HL-60 (cell line): ENCODE measurements at regions not wholly inside any gene's neighbourhood (a gene's known extent, or its start where the extent isn't known, plus 50 kb on each side); places are given as distances from the start of the nearest gene placed in this dataset.

Experiments
- DNase-seq, 2 experiments: peaks; one replicate each; pipeline ENCODE4 v3.0.0-alpha.2; 2010 to 2020; ENCODE audit warnings: low read depth in 1 of 2, low spot score in 1 of 2
- H3K27ac ChIP-seq: fragments of 250-450 bp; sonication (Bioruptor Pico); replicated peaks from 2 replicates; pipeline ENCODE4 v1.5.1; 2020; ENCODE audit warnings: mild to moderate bottlenecking, moderate library complexity
- H3K27me3 ChIP-seq: fragments of 250-450 bp; sonication (Bioruptor Pico); 2 replicates; pipeline ENCODE4 v1.5.1; 2021; ENCODE audit warnings: mild to moderate bottlenecking, moderate library complexity; ENCODE audit not compliant: insufficient read depth, poor library complexity, severe bottlenecking
- H3K4me3 ChIP-seq: replicated peaks from 2 replicates; pipeline ENCODE4 v1.5.1; 2011; ENCODE audit warnings: mild to moderate bottlenecking, control low read depth, low read length; ENCODE audit not compliant: insufficient read depth
- GABPA ChIP-seq: IDR thresholded peaks from 2 replicates; pipeline ENCODE4 v1.6.1; 2012; ENCODE audit warnings: low read depth
- POLR2AphosphoS5 ChIP-seq: IDR thresholded peaks from 2 replicates; pipeline ENCODE4 v1.6.1; 2012; ENCODE audit warnings: low read depth
- SPI1 ChIP-seq: IDR thresholded peaks from 2 replicates; pipeline ENCODE4 v1.6.1; 2012; ENCODE audit warnings: low read depth, mild to moderate bottlenecking, borderline replicate concordance
- TF ChIP-seq, protein P1 (sequence below): IDR thresholded peaks from one replicate; pipeline ENCODE4 v1.5.1; 2011; ENCODE audit warnings: low read length, control low read depth, inconsistent platforms; ENCODE audit not compliant: insufficient read depth
- TF ChIP-seq, protein P2 (sequence below): IDR thresholded peaks from 2 replicates; pipeline ENCODE4 v1.6.1; 2012; ENCODE audit warnings: low read depth; ENCODE audit not compliant: insufficient replicate concordance

DNA sequence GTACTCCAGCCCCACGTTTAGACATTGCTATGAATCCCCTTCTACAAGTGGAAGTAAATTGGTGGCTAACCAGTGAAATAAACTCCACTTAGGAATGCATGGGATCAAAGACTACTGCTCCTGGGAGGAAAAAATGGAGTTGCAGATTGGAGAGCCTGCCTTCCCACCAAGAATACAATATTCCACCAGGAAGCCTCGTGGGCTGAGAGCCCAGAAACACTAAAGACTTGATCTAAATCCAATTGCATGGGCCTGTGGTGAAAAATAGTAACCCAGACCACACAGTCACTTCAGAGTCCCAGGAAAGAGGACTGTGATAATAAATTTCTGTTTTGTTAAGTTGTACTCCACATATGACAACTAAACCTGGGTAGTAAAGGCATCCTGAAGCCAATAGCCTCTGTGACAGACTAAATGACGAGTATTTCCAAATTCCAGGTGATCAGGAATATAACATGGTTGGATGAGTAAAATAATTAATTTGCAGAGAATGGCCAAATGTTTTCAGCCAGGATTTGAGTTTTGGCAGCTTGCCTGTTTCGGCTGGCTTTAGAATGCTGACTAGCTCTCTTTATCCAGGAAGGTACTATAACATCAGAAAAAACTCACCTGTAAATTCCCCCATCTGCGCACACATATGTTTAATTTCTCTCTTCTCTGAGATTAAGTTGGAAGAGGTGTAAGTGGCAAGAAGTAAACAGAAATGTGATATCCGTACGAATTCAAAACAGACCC, 480.3 kb downstream of the LIG4 start:
- no peak overlapping the region for H3K4me3 ChIP-seq
- H3K27ac ChIP-seq = no peak overlapping the region
- no peak for DNase-seq
- H3K27me3 ChIP-seq = no peaks in the 10 kb centered on the region
- TF ChIP-seq SPI1 (no peak), GABPA (no peak), POLR2AphosphoS5 (no peak)
- TF ChIP-seq, protein P1, sequence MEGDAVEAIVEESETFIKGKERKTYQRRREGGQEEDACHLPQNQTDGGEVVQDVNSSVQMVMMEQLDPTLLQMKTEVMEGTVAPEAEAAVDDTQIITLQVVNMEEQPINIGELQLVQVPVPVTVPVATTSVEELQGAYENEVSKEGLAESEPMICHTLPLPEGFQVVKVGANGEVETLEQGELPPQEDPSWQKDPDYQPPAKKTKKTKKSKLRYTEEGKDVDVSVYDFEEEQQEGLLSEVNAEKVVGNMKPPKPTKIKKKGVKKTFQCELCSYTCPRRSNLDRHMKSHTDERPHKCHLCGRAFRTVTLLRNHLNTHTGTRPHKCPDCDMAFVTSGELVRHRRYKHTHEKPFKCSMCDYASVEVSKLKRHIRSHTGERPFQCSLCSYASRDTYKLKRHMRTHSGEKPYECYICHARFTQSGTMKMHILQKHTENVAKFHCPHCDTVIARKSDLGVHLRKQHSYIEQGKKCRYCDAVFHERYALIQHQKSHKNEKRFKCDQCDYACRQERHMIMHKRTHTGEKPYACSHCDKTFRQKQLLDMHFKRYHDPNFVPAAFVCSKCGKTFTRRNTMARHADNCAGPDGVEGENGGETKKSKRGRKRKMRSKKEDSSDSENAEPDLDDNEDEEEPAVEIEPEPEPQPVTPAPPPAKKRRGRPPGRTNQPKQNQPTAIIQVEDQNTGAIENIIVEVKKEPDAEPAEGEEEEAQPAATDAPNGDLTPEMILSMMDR = no peak
- TF ChIP-seq, protein P2, sequence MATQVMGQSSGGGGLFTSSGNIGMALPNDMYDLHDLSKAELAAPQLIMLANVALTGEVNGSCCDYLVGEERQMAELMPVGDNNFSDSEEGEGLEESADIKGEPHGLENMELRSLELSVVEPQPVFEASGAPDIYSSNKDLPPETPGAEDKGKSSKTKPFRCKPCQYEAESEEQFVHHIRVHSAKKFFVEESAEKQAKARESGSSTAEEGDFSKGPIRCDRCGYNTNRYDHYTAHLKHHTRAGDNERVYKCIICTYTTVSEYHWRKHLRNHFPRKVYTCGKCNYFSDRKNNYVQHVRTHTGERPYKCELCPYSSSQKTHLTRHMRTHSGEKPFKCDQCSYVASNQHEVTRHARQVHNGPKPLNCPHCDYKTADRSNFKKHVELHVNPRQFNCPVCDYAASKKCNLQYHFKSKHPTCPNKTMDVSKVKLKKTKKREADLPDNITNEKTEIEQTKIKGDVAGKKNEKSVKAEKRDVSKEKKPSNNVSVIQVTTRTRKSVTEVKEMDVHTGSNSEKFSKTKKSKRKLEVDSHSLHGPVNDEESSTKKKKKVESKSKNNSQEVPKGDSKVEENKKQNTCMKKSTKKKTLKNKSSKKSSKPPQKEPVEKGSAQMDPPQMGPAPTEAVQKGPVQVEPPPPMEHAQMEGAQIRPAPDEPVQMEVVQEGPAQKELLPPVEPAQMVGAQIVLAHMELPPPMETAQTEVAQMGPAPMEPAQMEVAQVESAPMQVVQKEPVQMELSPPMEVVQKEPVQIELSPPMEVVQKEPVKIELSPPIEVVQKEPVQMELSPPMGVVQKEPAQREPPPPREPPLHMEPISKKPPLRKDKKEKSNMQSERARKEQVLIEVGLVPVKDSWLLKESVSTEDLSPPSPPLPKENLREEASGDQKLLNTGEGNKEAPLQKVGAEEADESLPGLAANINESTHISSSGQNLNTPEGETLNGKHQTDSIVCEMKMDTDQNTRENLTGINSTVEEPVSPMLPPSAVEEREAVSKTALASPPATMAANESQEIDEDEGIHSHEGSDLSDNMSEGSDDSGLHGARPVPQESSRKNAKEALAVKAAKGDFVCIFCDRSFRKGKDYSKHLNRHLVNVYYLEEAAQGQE = no peak

DNA sequence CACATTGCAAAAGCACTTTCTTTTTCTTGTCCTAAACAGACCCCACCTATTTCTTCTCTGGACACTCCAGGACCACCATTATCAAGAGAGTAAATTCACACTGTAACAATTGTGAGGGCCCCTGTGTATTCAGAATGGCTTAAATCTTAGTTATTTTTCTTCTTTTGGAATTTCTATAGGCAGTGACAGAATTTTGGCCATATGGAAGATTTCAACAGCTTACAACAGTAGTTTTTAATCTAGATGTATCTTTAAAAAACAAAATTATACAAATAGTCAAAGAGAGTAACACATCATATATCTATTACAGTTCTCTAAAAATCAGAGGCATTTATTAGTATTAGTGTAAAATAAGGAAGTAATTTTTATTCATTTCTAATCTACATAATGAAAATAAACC, 482.1 kb downstream of the LIG4 start:
- Histone ChIP-seq H3K27me3 (no peaks in the 10 kb centered on the region), H3K27ac (no peak overlapping the region), H3K4me3 (no peak overlapping the region)
- DNase-seq = no peak
- TF ChIP-seq, protein P2 = no peak
- no peak for TF ChIP-seq GABPA
- no peak for TF ChIP-seq SPI1
- no peak for TF ChIP-seq POLR2AphosphoS5
- TF ChIP-seq, protein P1 = no peak

DNA sequence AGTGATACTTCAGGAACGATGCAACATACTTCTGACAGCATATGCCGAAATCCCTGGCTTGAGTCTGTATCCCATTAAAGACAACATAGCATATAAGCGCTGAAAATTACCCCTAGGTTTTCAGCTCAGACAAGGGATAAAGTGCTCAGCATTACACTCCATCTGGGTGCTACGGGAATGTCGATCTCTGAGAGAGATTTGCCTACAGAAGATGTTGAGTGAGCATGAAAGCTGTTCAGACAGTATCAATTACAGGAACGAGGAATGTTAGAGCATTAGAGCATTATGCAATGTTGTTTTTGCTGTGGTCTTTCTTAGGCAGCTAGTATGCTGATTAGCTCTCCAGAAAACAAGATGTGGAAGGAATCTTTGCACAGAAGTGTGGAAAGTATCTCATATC, 484.5 kb downstream of the LIG4 start:
- Histone ChIP-seq H3K4me3 (no peak overlapping the region), H3K27ac (no peak overlapping the region), H3K27me3 (no peaks in the 10 kb centered on the region)
- TF ChIP-seq GABPA (no peak), SPI1 (no peak), POLR2AphosphoS5 (no peak)
- TF ChIP-seq, protein P2 = no peak
- TF ChIP-seq, protein P1 = no peak
- DNase-seq = no peak
